Liver (tissue), 8 donors: ENCODE measurements at regions not wholly inside any gene's neighbourhood (a gene's known extent, or its start where the extent isn't known, plus 50 kb on each side); places are given as distances from the start of the nearest gene placed in this dataset.

Experiments used
- DNase-seq: peaks from one replicate; pipeline ENCODE4 v3.0.0-alpha.2; 2017; ENCODE audit warnings: low spot score
- H3K27ac ChIP-seq, 2 donors: one replicate each; pipeline ENCODE4 v1.7.0; 2013; ENCODE audit warnings: inconsistent platforms in 2 of 2, low read length in 2 of 2, control low read depth in 1 of 2, low read depth in 1 of 2, mild to moderate bottlenecking in 1 of 2
- H3K27me3 ChIP-seq, 4 donors: one replicate each; pipeline versions ENCODE4 v1.6.1 to v1.7.0; 2013; ENCODE audit warnings: low read length in 3 of 4, inconsistent platforms in 1 of 4, mild to moderate bottlenecking in 1 of 4, moderate library complexity in 1 of 4; ENCODE audit not compliant: control insufficient read depth in 4 of 4, insufficient read depth in 4 of 4
- H3K36me3 ChIP-seq, 4 donors: one replicate each; pipeline versions ENCODE4 v1.6.1 to v1.7.0; 2013; ENCODE audit warnings: low read length in 3 of 4, mild to moderate bottlenecking in 3 of 4, low read depth in 1 of 4, moderate library complexity in 1 of 4; ENCODE audit not compliant: control insufficient read depth in 4 of 4, insufficient read depth in 3 of 4
- H3K4me1 ChIP-seq, 4 donors: one replicate each; pipeline versions ENCODE4 v1.6.1 to v1.7.0; 2013; ENCODE audit warnings: low read length in 3 of 4, mild to moderate bottlenecking in 3 of 4, moderate library complexity in 1 of 4; ENCODE audit not compliant: control insufficient read depth in 4 of 4, insufficient read depth in 4 of 4
- H3K4me3 ChIP-seq, 3 donors: one replicate each; pipeline versions ENCODE4 v1.6.1 to v1.7.0; 2013; ENCODE audit warnings: low read length in 3 of 3, control low read depth in 1 of 3, low read depth in 1 of 3, mild to moderate bottlenecking in 1 of 3
- H3K9ac ChIP-seq, 2 donors: one replicate each; pipeline ENCODE4 v1.7.0; 2013; ENCODE audit warnings: low read length in 2 of 2, mild to moderate bottlenecking in 2 of 2, moderate library complexity in 2 of 2, control low read depth in 1 of 2, low read depth in 1 of 2
- H3K9me3 ChIP-seq, 4 donors: one replicate each; pipeline versions ENCODE4 v1.6.1 to v1.7.0; 2013; ENCODE audit warnings: low read length in 3 of 4; ENCODE audit not compliant: control insufficient read depth in 4 of 4
- EGR1 ChIP-seq, 2 donors: IDR thresholded peaks; 2 replicates each; pipeline ENCODE4 v1.6.1; 2016 to 2018; ENCODE audit warnings: antibody characterized with exemption in 2 of 2, low read depth in 2 of 2
- FOXA1 ChIP-seq: IDR thresholded peaks from 2 replicates; pipeline ENCODE4 v1.6.1; 2016; ENCODE audit warnings: antibody characterized with exemption
- FOXA2 ChIP-seq: IDR thresholded peaks from 2 replicates; pipeline ENCODE4 v1.6.1; 2016; ENCODE audit warnings: antibody characterized with exemption
- GABPA ChIP-seq, 2 donors: IDR thresholded peaks in 1 of 2; conservative IDR thresholded peaks in 1 of 2; 2 replicates each; pipeline ENCODE4 v1.6.1; 2016; ENCODE audit warnings: antibody characterized with exemption in 2 of 2, mild to moderate bottlenecking in 1 of 2, moderate library complexity in 1 of 2
- HNF4A ChIP-seq, 2 donors: conservative IDR thresholded peaks; 2 replicates each; pipeline ENCODE4 v1.6.1; 2016; ENCODE audit warnings: antibody characterized with exemption in 2 of 2, mild to moderate bottlenecking in 2 of 2
- HNF4G ChIP-seq: IDR thresholded peaks from 2 replicates; pipeline ENCODE4 v1.6.1; 2016; ENCODE audit warnings: antibody characterized with exemption
- JUND ChIP-seq, 2 donors: IDR thresholded peaks; 2 replicates each; pipeline ENCODE4 v1.6.1; 2016; ENCODE audit warnings: antibody characterized with exemption in 2 of 2
- NR2F2 ChIP-seq: IDR thresholded peaks from 2 replicates; pipeline ENCODE4 v1.6.1; 2016; ENCODE audit warnings: antibody characterized with exemption
- RAD21 ChIP-seq, 2 donors: IDR thresholded peaks; 2 replicates each; pipeline ENCODE4 v1.6.1; 2016; ENCODE audit warnings: antibody characterized with exemption in 2 of 2, mild to moderate bottlenecking in 2 of 2
- RXRA ChIP-seq, 2 donors: IDR thresholded peaks; 2 replicates each; pipeline ENCODE4 v1.6.1; 2017 to 2018; ENCODE audit warnings: antibody characterized with exemption in 2 of 2, mild to moderate bottlenecking in 1 of 2
- SP1 ChIP-seq: IDR thresholded peaks from 2 replicates; pipeline ENCODE4 v1.6.1; 2018; ENCODE audit warnings: antibody characterized with exemption, mild to moderate bottlenecking
- TAF1 ChIP-seq: conservative IDR thresholded peaks from 2 replicates; pipeline ENCODE4 v1.6.1; 2016; ENCODE audit warnings: antibody characterized with exemption, mild to moderate bottlenecking
- YY1 ChIP-seq: IDR thresholded peaks from 2 replicates; pipeline ENCODE4 v1.6.1; 2016; ENCODE audit warnings: antibody characterized with exemption, mild to moderate bottlenecking
- WGBS: extraction: QIAGEN DNeasy Blood & Tissue Kit; methylation state at CpG from one replicate; pipeline ENCODE4 v1.1.7; 2013; 5-methylcytosine and 5-hydroxymethylcytosine counted together
- TF ChIP-seq, protein P1 (sequence below): fragments of 150-350 bp; IDR thresholded peaks from 2 replicates; pipeline ENCODE4 v1.5.1; 2017; ENCODE audit warnings: improper control_type of control experiment, low read depth, low read length; ENCODE audit not compliant: missing input control
- TF ChIP-seq, protein P2 (sequence below): IDR thresholded peaks from 2 replicates; pipeline ENCODE4 v1.6.1; 2016; ENCODE audit warnings: antibody characterized with exemption
- TF ChIP-seq, protein P3 (sequence below): IDR thresholded peaks from 2 replicates; pipeline ENCODE4 v1.6.1; 2016; ENCODE audit warnings: antibody characterized with exemption
- TF ChIP-seq, protein P4 (sequence below): IDR thresholded peaks from 2 replicates; pipeline ENCODE4 v1.6.1; 2016; ENCODE audit warnings: antibody characterized with exemption
- TF ChIP-seq, protein P5 (sequence below): IDR thresholded peaks from 2 replicates; pipeline ENCODE4 v1.6.1; 2016; ENCODE audit warnings: antibody characterized with exemption, mild to moderate bottlenecking
- donor health status: healthy.
- donor health status: healthy.
- donor health status: healthy.
- donor health status: healthy.
- donor health status: healthy.

DNA sequence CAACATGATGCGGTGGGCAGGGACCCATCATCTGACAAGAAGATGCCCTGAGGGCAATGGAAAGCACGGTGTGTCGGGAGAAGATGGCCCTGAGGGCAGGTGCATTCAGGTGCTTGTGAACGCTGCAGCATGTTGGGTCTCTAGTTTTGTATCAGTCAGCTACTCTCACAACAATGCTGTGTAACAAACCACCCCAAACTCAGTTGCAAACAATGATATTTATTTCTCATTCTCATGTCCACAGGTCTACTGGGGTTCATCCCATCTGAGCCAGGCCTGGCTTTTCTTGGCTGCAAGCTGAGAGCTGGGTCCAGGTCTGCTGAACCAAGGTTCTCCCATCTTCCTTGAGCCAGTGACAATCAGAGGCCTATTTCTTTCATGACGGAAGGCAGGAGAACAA lies 461.6 kb downstream of the PREX1 start:
- peaks cover 0 to 6% (median 1%) of the 10 kb centered on the region in 4 donors for H3K9me3 ChIP-seq
- DNase-seq, result no peak
- no peaks in the 10 kb centered on the region for H3K27me3 ChIP-seq
- H3K27ac ChIP-seq, result no peak overlapping the region
- no peaks in the 10 kb centered on the region for H3K4me1 ChIP-seq
- no peaks in the 10 kb centered on the region for H3K36me3 ChIP-seq
- TF ChIP-seq SP1 (no peak), HNF4G (no peak), NR2F2 (no peak), TAF1 (no peak), RAD21 (IDR thresholded peaks at IDR 0.05) (no peak), FOXA1 (no peak), YY1 (no peak), HNF4A (conservative IDR thresholded peaks at IDR 0.05) (no peak), FOXA2 (no peak), EGR1 (IDR thresholded peaks at IDR 0.05; ENCODE audit: low read depth in 2 of 2) (no peak), RXRA (IDR thresholded peaks at IDR 0.05) (no peak), JUND (IDR thresholded peaks at IDR 0.05) (no peak), GABPA (IDR thresholded peaks at IDR 0.05 in 1 of 2, conservative IDR thresholded peaks at IDR 0.05 in 1 of 2) (no peak)
- TF ChIP-seq, protein P1, sequence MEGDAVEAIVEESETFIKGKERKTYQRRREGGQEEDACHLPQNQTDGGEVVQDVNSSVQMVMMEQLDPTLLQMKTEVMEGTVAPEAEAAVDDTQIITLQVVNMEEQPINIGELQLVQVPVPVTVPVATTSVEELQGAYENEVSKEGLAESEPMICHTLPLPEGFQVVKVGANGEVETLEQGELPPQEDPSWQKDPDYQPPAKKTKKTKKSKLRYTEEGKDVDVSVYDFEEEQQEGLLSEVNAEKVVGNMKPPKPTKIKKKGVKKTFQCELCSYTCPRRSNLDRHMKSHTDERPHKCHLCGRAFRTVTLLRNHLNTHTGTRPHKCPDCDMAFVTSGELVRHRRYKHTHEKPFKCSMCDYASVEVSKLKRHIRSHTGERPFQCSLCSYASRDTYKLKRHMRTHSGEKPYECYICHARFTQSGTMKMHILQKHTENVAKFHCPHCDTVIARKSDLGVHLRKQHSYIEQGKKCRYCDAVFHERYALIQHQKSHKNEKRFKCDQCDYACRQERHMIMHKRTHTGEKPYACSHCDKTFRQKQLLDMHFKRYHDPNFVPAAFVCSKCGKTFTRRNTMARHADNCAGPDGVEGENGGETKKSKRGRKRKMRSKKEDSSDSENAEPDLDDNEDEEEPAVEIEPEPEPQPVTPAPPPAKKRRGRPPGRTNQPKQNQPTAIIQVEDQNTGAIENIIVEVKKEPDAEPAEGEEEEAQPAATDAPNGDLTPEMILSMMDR, result no peak
- TF ChIP-seq, protein P2, sequence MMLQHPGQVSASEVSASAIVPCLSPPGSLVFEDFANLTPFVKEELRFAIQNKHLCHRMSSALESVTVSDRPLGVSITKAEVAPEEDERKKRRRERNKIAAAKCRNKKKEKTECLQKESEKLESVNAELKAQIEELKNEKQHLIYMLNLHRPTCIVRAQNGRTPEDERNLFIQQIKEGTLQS, result no peak
- TF ChIP-seq, protein P3, sequence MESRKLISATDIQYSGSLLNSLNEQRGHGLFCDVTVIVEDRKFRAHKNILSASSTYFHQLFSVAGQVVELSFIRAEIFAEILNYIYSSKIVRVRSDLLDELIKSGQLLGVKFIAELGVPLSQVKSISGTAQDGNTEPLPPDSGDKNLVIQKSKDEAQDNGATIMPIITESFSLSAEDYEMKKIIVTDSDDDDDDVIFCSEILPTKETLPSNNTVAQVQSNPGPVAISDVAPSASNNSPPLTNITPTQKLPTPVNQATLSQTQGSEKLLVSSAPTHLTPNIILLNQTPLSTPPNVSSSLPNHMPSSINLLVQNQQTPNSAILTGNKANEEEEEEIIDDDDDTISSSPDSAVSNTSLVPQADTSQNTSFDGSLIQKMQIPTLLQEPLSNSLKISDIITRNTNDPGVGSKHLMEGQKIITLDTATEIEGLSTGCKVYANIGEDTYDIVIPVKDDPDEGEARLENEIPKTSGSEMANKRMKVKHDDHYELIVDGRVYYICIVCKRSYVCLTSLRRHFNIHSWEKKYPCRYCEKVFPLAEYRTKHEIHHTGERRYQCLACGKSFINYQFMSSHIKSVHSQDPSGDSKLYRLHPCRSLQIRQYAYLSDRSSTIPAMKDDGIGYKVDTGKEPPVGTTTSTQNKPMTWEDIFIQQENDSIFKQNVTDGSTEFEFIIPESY, result no peak
- TF ChIP-seq, protein P4, sequence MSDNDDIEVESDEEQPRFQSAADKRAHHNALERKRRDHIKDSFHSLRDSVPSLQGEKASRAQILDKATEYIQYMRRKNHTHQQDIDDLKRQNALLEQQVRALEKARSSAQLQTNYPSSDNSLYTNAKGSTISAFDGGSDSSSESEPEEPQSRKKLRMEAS, result no peak
- TF ChIP-seq, protein P5, sequence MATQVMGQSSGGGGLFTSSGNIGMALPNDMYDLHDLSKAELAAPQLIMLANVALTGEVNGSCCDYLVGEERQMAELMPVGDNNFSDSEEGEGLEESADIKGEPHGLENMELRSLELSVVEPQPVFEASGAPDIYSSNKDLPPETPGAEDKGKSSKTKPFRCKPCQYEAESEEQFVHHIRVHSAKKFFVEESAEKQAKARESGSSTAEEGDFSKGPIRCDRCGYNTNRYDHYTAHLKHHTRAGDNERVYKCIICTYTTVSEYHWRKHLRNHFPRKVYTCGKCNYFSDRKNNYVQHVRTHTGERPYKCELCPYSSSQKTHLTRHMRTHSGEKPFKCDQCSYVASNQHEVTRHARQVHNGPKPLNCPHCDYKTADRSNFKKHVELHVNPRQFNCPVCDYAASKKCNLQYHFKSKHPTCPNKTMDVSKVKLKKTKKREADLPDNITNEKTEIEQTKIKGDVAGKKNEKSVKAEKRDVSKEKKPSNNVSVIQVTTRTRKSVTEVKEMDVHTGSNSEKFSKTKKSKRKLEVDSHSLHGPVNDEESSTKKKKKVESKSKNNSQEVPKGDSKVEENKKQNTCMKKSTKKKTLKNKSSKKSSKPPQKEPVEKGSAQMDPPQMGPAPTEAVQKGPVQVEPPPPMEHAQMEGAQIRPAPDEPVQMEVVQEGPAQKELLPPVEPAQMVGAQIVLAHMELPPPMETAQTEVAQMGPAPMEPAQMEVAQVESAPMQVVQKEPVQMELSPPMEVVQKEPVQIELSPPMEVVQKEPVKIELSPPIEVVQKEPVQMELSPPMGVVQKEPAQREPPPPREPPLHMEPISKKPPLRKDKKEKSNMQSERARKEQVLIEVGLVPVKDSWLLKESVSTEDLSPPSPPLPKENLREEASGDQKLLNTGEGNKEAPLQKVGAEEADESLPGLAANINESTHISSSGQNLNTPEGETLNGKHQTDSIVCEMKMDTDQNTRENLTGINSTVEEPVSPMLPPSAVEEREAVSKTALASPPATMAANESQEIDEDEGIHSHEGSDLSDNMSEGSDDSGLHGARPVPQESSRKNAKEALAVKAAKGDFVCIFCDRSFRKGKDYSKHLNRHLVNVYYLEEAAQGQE, result no peak
- H3K4me3 ChIP-seq, result no peak overlapping the region
- 95% methylated on average over 5 of the region's 5 CpGs for WGBS
- no peak overlapping the region for H3K9ac ChIP-seq
